Mesenchymal stem cell (in vitro differentiated cells and primary cell): ENCODE measurements at regions not wholly inside any gene's neighbourhood (a gene's known extent, or its start where the extent isn't known, plus 50 kb on each side); places are given as distances from the start of the nearest gene placed in this dataset.

ENCODE experiments used
- DNase-seq: peaks from one replicate; pipeline ENCODE4 v3.0.0-alpha.2; 2013
- H2AFZ ChIP-seq: one replicate; pipeline ENCODE4 v1.6.1; 2013; ENCODE audit warnings: low read depth, mild to moderate bottlenecking, control low read depth, inconsistent platforms, low read length, moderate library complexity
- H2AK5ac ChIP-seq: 2 replicates; pipeline ENCODE4 v1.6.1; 2013; ENCODE audit warnings: low read length, moderate library complexity, mild to moderate bottlenecking, inconsistent platforms; ENCODE audit not compliant: severe bottlenecking
- H2BK120ac ChIP-seq: one replicate; pipeline ENCODE4 v1.6.1; 2013; ENCODE audit warnings: low read depth, mild to moderate bottlenecking, inconsistent platforms, low read length, moderate library complexity
- H2BK12ac ChIP-seq, 2 experiments: one replicate each; pipeline ENCODE4 v1.6.1; 2013; ENCODE audit warnings: inconsistent platforms in 2 of 2, low read length in 2 of 2, mild to moderate bottlenecking in 2 of 2, moderate library complexity in 2 of 2, control low read depth in 1 of 2
- H2BK15ac ChIP-seq: one replicate; pipeline ENCODE4 v1.6.1; 2013; ENCODE audit warnings: mild to moderate bottlenecking, low read depth, inconsistent platforms; ENCODE audit not compliant: poor library complexity, severe bottlenecking
- H2BK5ac ChIP-seq: 2 replicates; pipeline ENCODE4 v1.6.1; 2013; ENCODE audit warnings: low read depth, mild to moderate bottlenecking, low read length, control low read depth, inconsistent platforms; ENCODE audit not compliant: poor library complexity, severe bottlenecking
- H3K14ac ChIP-seq, 2 experiments: one replicate each; pipeline ENCODE4 v1.6.1; 2013; ENCODE audit warnings: inconsistent platforms in 2 of 2, low read length in 2 of 2, control low read depth in 1 of 2, mild to moderate bottlenecking in 1 of 2, moderate library complexity in 1 of 2
- H3K18ac ChIP-seq, 2 experiments: one replicate each; pipeline ENCODE4 v1.6.1; 2013; ENCODE audit warnings: inconsistent platforms in 2 of 2, low read length in 2 of 2, control low read depth in 1 of 2, low read depth in 1 of 2, mild to moderate bottlenecking in 1 of 2
- H3K23ac ChIP-seq, 2 experiments: one replicate each; pipeline ENCODE4 v1.6.1; 2013; ENCODE audit warnings: inconsistent platforms in 2 of 2, low read length in 2 of 2, mild to moderate bottlenecking in 2 of 2, moderate library complexity in 2 of 2, control low read depth in 1 of 2
- H3K27ac ChIP-seq: 2 replicates; pipeline ENCODE4 v1.5.1; 2013; ENCODE audit warnings: mild to moderate bottlenecking, moderate library complexity, low read length, control low read depth, inconsistent platforms; ENCODE audit not compliant: poor library complexity, severe bottlenecking
- H3K27me3 ChIP-seq, 2 experiments: 2 replicates each; pipeline versions ENCODE4 v1.6.1 to v1.7.0; 2013; ENCODE audit warnings: low read length in 2 of 2, mild to moderate bottlenecking in 2 of 2, moderate library complexity in 2 of 2, control low read depth in 1 of 2, inconsistent platforms in 1 of 2; ENCODE audit not compliant: control insufficient read depth in 1 of 2, insufficient read depth in 1 of 2
- H3K36me3 ChIP-seq, 2 experiments: 2 replicates each; pipeline versions ENCODE4 v1.6.1 to v1.7.0; 2013; ENCODE audit warnings: low read length in 2 of 2, control low read depth in 1 of 2, inconsistent platforms in 1 of 2, low read depth in 1 of 2, mild to moderate bottlenecking in 1 of 2; ENCODE audit not compliant: insufficient read depth in 2 of 2, control insufficient read depth in 1 of 2
- H3K4ac ChIP-seq, 2 experiments: one replicate each; pipeline ENCODE4 v1.6.1; 2013; ENCODE audit warnings: inconsistent platforms in 2 of 2, low read length in 2 of 2, mild to moderate bottlenecking in 2 of 2, moderate library complexity in 2 of 2, control low read depth in 1 of 2, low read depth in 1 of 2
- H3K4me1 ChIP-seq: 2 replicates; pipeline ENCODE4 v1.6.1; 2013; ENCODE audit warnings: low read depth, low read length, control low read depth; ENCODE audit not compliant: control insufficient read depth, insufficient read depth
- H3K4me2 ChIP-seq: 2 replicates; pipeline ENCODE4 v1.6.1; 2013; ENCODE audit warnings: low read length, mild to moderate bottlenecking, inconsistent platforms; ENCODE audit not compliant: poor library complexity, severe bottlenecking
- H3K4me3 ChIP-seq, 2 experiments: 2 replicates each; pipeline versions ENCODE4 v1.5.1 to v1.7.0; 2013; ENCODE audit warnings: low read length in 2 of 2, mild to moderate bottlenecking in 2 of 2, control low read depth in 1 of 2, low read depth in 1 of 2; ENCODE audit not compliant: insufficient read depth in 1 of 2
- H3K79me1 ChIP-seq: replicated peaks from 2 replicates; pipeline ENCODE4 v1.6.1; 2013; ENCODE audit warnings: mild to moderate bottlenecking, control low read depth, low read length, inconsistent platforms; ENCODE audit not compliant: poor library complexity, severe bottlenecking
- H3K9ac ChIP-seq: 2 replicates; pipeline ENCODE4 v1.7.0; 2013; ENCODE audit warnings: mild to moderate bottlenecking, low read length, moderate library complexity
- H3K9me3 ChIP-seq: 2 replicates; pipeline ENCODE4 v1.7.0; 2013; ENCODE audit warnings: mild to moderate bottlenecking, low read length; ENCODE audit not compliant: control insufficient read depth
- H4K8ac ChIP-seq: one replicate; pipeline ENCODE4 v1.6.1; 2013; ENCODE audit warnings: inconsistent platforms, mild to moderate bottlenecking, low read length, moderate library complexity
- H4K91ac ChIP-seq: one replicate; pipeline ENCODE4 v1.6.1; 2013; ENCODE audit warnings: mild to moderate bottlenecking, low read length, inconsistent platforms
- WGBS: methylation state at CpG from one replicate; pipeline ENCODE4 v1.1.7; 2013; ENCODE audit warnings: mixed read lengths; 5-methylcytosine and 5-hydroxymethylcytosine counted together

DNA sequence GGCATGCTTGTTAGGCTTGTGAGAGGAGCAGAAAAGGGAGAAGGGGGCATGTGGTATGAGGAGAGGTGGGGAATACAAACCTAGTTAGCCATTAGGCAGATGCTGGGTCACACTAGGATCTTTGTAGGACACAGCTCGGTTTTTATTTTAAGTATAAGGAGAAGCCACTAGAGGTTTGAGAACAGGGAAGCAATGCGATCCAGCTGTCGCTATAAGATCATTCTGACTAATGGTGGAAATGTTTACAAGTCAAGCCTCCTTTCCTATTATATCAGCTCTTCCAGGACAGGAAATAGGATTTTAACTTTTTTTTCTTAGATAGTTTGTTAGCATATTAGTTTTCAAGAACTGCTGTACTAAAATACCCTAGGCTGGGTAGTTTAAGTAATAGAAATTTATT lies 609.9 kb downstream of the INSC start:
- peak; percentile 43 for DNase-seq
- 57% methylated on average over 1 of the region's 3 CpGs for WGBS
- peaks cover 0 to 26% of the 10 kb centered on the region in 2 experiments for H3K27me3 ChIP-seq

GRCh38 chr11:15725246-15725645 lies 610.5 kb downstream of the INSC start:
- H2BK120ac ChIP-seq = no peak overlapping the region
- H3K4me1 ChIP-seq = no peaks in the 10 kb centered on the region
- no peak for DNase-seq
- H2BK15ac ChIP-seq = no peak overlapping the region
- peaks cover 0 to 25% of the 10 kb centered on the region in 2 experiments for H3K27me3 ChIP-seq
- no peak overlapping the region for H4K91ac ChIP-seq
- peak overlapping the region in 1 of 2 experiments; percentile 56 for H3K18ac ChIP-seq
- no peak overlapping the region for H3K4ac ChIP-seq
- H2BK5ac ChIP-seq = no peak overlapping the region
- H3K9ac ChIP-seq = no peak overlapping the region
- no peak overlapping the region for H3K27ac ChIP-seq
- H2AK5ac ChIP-seq = no peak overlapping the region
- H3K79me1 ChIP-seq = no peaks in the 10 kb centered on the region
- no peak overlapping the region for H2AFZ ChIP-seq
- WGBS = 96% methylated on average over 1 of the region's 2 CpGs
- H3K14ac ChIP-seq = no peak overlapping the region
- peaks cover 4% of the 10 kb centered on the region for H3K9me3 ChIP-seq
- H3K23ac ChIP-seq = no peak overlapping the region
- peak overlapping the region in 1 of 2 experiments; percentile 75 for H2BK12ac ChIP-seq
- H4K8ac ChIP-seq = no peak overlapping the region
- H3K36me3 ChIP-seq = no peaks in the 10 kb centered on the region
- H3K4me3 ChIP-seq = no peak overlapping the region
- no peak overlapping the region for H3K4me2 ChIP-seq

More for the DNA sequence above, 609.9 kb downstream of the INSC start:
- Histone ChIP-seq H3K18ac (peak overlapping the region in 1 of 2 experiments; percentile 89), H3K79me1 (no peaks in the 10 kb centered on the region), H3K4me1 (no peaks in the 10 kb centered on the region), H3K9me3 (peaks cover 4% of the 10 kb centered on the region), H4K8ac (peak overlapping the region; percentile 35), H3K9ac (no peak overlapping the region), H2BK5ac (no peak overlapping the region), H3K4ac (peak overlapping the region in 1 of 2 experiments; percentile 57), H3K23ac (no peak overlapping the region), H2BK120ac (peak overlapping the region; percentile 76), H2AK5ac (no peak overlapping the region), H3K14ac (no peak overlapping the region), H2AFZ (no peak overlapping the region), H3K4me2 (no peak overlapping the region), H2BK12ac (peak overlapping the region; percentile 0 to 72), H3K4me3 (no peak overlapping the region), H2BK15ac (no peak overlapping the region), H4K91ac (peak overlapping the region; percentile 91), H3K27ac (no peak overlapping the region), H3K36me3 (no peaks in the 10 kb centered on the region)

- H3K4ac ChIP-seq = no peak overlapping the region
- H3K14ac ChIP-seq = no peak overlapping the region
- H3K9ac ChIP-seq = no peak overlapping the region
- H2BK12ac ChIP-seq = no peak overlapping the region
- H3K18ac ChIP-seq = no peak overlapping the region
- WGBS = 64% methylated on average over 3 of the region's 3 CpGs
- H3K4me1 ChIP-seq = no peaks in the 10 kb centered on the region
- no peak overlapping the region for H4K8ac ChIP-seq
- no peak overlapping the region for H3K27ac ChIP-seq
- H2BK5ac ChIP-seq = no peak overlapping the region
- H4K91ac ChIP-seq = no peak overlapping the region
- no peaks in the 10 kb centered on the region for H3K36me3 ChIP-seq
- H3K4me2 ChIP-seq = no peak overlapping the region
- H2BK120ac ChIP-seq = no peak overlapping the region
- H3K4me3 ChIP-seq = no peak overlapping the region
- H2BK15ac ChIP-seq = no peak overlapping the region
- H2AK5ac ChIP-seq = no peak overlapping the region
- H3K27me3 ChIP-seq = peaks cover 0 to 23% of the 10 kb centered on the region in 2 experiments
- no peak overlapping the region for H2AFZ ChIP-seq
- no peak overlapping the region for H3K23ac ChIP-seq
- no peaks in the 10 kb centered on the region for H3K79me1 ChIP-seq
- DNase-seq = no peak
- peaks cover 4% of the 10 kb centered on the region for H3K9me3 ChIP-seq
Measured at GRCh38 chr11:15726221-15726746, 611.6 kb downstream of the INSC start.

DNA sequence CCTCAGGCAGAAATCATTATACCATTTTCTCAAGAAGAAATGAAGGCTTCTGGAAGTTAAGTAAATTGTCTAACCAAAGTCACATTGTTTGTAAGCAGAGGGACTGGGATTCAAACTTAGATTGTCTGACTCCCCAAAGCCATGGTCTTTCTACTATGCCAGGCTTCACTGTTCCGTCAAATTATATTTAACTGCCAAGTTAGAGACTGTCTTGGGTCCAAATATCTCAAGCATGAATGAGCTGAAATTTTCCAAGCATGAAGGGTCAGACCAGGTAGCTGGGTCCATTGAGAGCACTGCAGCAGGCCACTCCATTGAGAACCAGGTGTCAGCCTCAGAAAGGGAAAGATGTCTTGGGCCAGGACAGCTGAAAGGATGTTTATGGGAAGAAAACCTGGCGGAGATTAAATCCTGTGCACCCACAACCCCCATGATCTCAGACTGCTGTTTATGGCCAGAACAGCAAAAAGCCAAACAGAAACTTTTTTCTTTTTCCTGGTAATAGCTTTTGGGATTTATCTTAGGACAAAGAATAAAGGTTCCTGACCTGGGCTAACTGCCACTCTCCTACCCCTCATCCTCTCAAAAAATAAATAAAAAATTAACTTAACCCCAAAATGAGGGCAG lies 612.3 kb downstream of the INSC start:
- H2BK120ac ChIP-seq = no peak overlapping the region
- peaks cover 1% of the 10 kb centered on the region for H3K9me3 ChIP-seq
- H3K4me2 ChIP-seq = no peak overlapping the region
- no peak for DNase-seq
- H3K9ac ChIP-seq = no peak overlapping the region
- H2AFZ ChIP-seq = no peak overlapping the region
- no peaks in the 10 kb centered on the region for H3K79me1 ChIP-seq
- no peak overlapping the region for H4K91ac ChIP-seq
- no peaks in the 10 kb centered on the region for H3K36me3 ChIP-seq
- no peak overlapping the region for H2BK12ac ChIP-seq
- H3K14ac ChIP-seq = no peak overlapping the region
- H2BK15ac ChIP-seq = no peak overlapping the region
- WGBS = 88% methylated on average over 1 of the region's 2 CpGs
- H3K4me3 ChIP-seq = no peak overlapping the region
- peak overlapping the region in 1 of 2 experiments; percentile 48 for H3K18ac ChIP-seq
- H3K27ac ChIP-seq = no peak overlapping the region
- H4K8ac ChIP-seq = peak overlapping the region; percentile 14
- H3K4ac ChIP-seq = no peak overlapping the region
- no peak overlapping the region for H2BK5ac ChIP-seq
- H3K27me3 ChIP-seq = peaks cover 0 to 23% of the 10 kb centered on the region in 2 experiments
- no peak overlapping the region for H3K23ac ChIP-seq
- no peak overlapping the region for H2AK5ac ChIP-seq
- no peaks in the 10 kb centered on the region for H3K4me1 ChIP-seq
